ENCODE measurements at regions not wholly inside any gene's neighbourhood (a gene's known extent, or its start where the extent isn't known, plus 50 kb on each side); places are given as distances from the start of the nearest gene placed in this dataset.

- TF ChIP-seq ELF4 (IDR thresholded peaks at IDR 0.05) (no peak), BHLHE40 (IDR thresholded peaks at IDR 0.05; ENCODE audit: borderline replicate concordance) (no peak), LEF1 (IDR thresholded peaks at IDR 0.05; ENCODE audit: borderline replicate concordance) (no peak), SP1 (IDR thresholded peaks at IDR 0.05) (no peak), TARDBP (IDR thresholded peaks at IDR 0.05) (no peak)
Observed at GRCh38 chr7:119281181-119281846, 991.7 kb upstream of the KCND2 start.
